Neutrophil (primary cell): ENCODE measurements at regions not wholly inside any gene's neighbourhood (a gene's known extent, or its start where the extent isn't known, plus 50 kb on each side); places are given as distances from the start of the nearest gene placed in this dataset.

Source experiments
- H3K27ac ChIP-seq: fragments of 200-600 bp; sonication (generic); 2 replicates; pipeline ENCODE4 v1.5.1; 2016; ENCODE audit warnings: mild to moderate bottlenecking, moderate library complexity
- H3K27me3 ChIP-seq: fragments of 200-600 bp; sonication (generic); 2 replicates; pipeline ENCODE4 v1.6.0; 2016; ENCODE audit warnings: mild to moderate bottlenecking
- H3K36me3 ChIP-seq: fragments of 200-600 bp; sonication (generic); 2 replicates; pipeline ENCODE4 v1.5.1; 2017
- H3K4me1 ChIP-seq, 2 experiments: fragments of 200-600 bp in 1 of 2; sonication (generic) in 1 of 2; 1 replicate in 1 of 2; 2 replicates in 1 of 2; pipeline versions ENCODE4 v1.5.1 to v1.6.1; 2013 to 2016; ENCODE audit warnings: low read depth in 1 of 2, low read length in 1 of 2, mild to moderate bottlenecking in 1 of 2, moderate library complexity in 1 of 2; ENCODE audit not compliant: control insufficient read depth in 1 of 2, insufficient read depth in 1 of 2
- H3K4me3 ChIP-seq, 2 experiments: fragments of 200-600 bp in 1 of 2; sonication (generic) in 1 of 2; 1 replicate in 1 of 2; 2 replicates in 1 of 2; pipeline ENCODE4 v1.5.1; 2013 to 2016; ENCODE audit warnings: low read depth in 1 of 2, low read length in 1 of 2, mild to moderate bottlenecking in 1 of 2, moderate library complexity in 1 of 2
- H3K9me3 ChIP-seq: fragments of 200-600 bp; sonication (generic); 2 replicates; pipeline ENCODE4 v1.5.1; 2016
- TF ChIP-seq, protein P1 (sequence below): fragments of 200-600 bp; sonication (generic); IDR thresholded peaks from 2 replicates; pipeline ENCODE4 v1.5.1; 2016; ENCODE audit warnings: antibody characterized with exemption

DNA sequence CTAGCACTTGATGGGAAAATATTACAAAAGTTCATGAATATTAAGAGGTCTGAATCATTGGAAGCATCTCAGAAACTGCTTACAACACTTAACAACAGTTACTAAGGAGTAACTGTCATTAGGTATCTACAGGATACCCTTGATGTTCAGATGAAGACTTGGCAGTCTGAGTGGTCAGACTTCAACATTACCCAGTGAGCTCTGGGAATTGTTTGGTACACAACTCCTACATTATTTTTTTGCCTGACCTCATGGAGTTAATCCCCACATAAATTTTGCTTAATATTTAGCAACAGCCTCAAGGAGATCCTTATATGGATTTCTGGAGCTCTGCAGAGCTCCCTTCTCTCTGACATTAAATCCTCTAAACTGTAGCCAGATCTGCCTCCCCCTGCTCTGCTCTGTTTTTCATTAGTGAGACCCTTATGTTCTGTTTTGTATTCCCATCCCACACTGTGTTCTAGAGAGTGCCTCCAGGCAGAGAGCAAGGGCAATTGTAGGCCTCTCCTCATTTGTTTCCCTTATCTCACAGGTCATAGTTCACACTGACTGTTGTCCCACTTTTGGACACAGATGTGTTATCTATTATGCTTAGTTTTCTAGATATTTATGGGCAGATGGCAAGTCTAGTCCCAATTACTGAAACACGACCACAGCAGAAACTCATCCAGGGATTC, 368.8 kb downstream of the GASK1B start:
- no peaks in the 10 kb centered on the region for H3K4me1 ChIP-seq
- no peaks in the 10 kb centered on the region for H3K27me3 ChIP-seq
- H3K9me3 ChIP-seq: no peaks in the 10 kb centered on the region
- H3K36me3 ChIP-seq: no peaks in the 10 kb centered on the region
- H3K4me3 ChIP-seq: no peak overlapping the region
- no peak overlapping the region for H3K27ac ChIP-seq
- TF ChIP-seq, protein P1, sequence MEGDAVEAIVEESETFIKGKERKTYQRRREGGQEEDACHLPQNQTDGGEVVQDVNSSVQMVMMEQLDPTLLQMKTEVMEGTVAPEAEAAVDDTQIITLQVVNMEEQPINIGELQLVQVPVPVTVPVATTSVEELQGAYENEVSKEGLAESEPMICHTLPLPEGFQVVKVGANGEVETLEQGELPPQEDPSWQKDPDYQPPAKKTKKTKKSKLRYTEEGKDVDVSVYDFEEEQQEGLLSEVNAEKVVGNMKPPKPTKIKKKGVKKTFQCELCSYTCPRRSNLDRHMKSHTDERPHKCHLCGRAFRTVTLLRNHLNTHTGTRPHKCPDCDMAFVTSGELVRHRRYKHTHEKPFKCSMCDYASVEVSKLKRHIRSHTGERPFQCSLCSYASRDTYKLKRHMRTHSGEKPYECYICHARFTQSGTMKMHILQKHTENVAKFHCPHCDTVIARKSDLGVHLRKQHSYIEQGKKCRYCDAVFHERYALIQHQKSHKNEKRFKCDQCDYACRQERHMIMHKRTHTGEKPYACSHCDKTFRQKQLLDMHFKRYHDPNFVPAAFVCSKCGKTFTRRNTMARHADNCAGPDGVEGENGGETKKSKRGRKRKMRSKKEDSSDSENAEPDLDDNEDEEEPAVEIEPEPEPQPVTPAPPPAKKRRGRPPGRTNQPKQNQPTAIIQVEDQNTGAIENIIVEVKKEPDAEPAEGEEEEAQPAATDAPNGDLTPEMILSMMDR: no peak

DNA sequence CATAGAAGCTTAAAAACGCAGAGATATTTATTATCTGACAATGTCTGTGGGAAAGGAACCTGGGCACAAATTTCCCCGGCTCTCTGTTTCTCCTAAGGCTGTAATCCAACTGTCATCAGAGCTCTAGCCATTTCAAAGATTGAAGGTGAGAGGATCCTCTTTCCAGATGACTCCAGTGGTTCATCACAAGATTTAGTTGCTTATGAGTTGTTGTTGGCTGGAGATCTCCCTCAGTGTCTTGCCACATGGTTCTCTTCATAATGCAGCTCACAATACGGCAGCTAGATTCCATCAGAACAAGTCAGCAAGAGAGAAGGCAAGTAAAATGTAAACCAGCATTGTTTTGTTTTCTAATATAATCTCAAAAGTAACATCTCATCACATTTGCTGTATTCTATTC, 369.4 kb downstream of the GASK1B start:
- Histone ChIP-seq H3K27ac (no peak overlapping the region), H3K9me3 (no peaks in the 10 kb centered on the region), H3K27me3 (no peaks in the 10 kb centered on the region), H3K4me3 (no peak overlapping the region), H3K4me1 (no peaks in the 10 kb centered on the region), H3K36me3 (no peaks in the 10 kb centered on the region)
- TF ChIP-seq, protein P1: no peak

DNA sequence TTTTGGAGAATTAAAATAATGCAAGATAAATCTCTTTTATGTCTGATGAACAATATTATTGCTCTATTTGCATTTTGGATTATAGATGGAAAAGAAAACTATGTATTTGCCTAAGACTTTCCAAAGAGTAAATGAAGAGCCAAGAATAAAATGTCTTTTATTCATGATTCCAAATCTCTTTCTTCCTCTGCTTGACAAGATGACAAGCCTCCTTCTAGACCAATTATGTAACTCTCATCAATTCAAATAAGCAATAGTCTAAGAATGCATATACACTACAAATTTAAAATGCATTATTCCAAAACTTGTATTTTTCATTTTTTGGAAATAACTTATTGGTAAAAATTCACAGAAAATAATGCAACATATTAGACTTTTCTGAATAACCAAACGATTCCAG, 377.3 kb downstream of the GASK1B start:
- H3K27ac ChIP-seq: no peak overlapping the region
- no peaks in the 10 kb centered on the region for H3K4me1 ChIP-seq
- no peak overlapping the region for H3K4me3 ChIP-seq
- TF ChIP-seq, protein P1: no peak
- H3K36me3 ChIP-seq: no peaks in the 10 kb centered on the region
- no peaks in the 10 kb centered on the region for H3K9me3 ChIP-seq
- no peaks in the 10 kb centered on the region for H3K27me3 ChIP-seq

DNA sequence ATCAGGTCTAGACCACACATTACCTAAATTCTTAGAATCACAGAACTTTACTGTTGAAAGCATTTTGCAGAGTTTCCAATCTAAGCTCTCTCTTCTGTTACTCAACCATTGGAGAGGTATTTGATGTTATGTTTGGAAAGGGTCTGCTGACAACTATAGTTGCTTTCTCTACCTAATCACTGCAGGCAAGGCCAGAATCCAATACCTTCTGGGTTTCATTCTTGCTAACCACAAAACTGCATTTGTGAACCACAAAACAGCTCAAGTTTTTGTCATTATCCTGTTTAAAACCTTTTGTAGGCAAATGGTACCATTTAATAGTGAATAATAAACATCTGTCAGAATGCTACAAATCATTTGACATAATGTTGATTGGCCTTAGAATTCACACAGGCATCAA, 380.1 kb downstream of the GASK1B start:
- H3K27me3 ChIP-seq: no peaks in the 10 kb centered on the region
- no peaks in the 10 kb centered on the region for H3K9me3 ChIP-seq
- H3K4me1 ChIP-seq: no peaks in the 10 kb centered on the region
- H3K4me3 ChIP-seq: no peak overlapping the region
- no peaks in the 10 kb centered on the region for H3K36me3 ChIP-seq
- TF ChIP-seq, protein P1: no peak
- H3K27ac ChIP-seq: no peak overlapping the region

DNA sequence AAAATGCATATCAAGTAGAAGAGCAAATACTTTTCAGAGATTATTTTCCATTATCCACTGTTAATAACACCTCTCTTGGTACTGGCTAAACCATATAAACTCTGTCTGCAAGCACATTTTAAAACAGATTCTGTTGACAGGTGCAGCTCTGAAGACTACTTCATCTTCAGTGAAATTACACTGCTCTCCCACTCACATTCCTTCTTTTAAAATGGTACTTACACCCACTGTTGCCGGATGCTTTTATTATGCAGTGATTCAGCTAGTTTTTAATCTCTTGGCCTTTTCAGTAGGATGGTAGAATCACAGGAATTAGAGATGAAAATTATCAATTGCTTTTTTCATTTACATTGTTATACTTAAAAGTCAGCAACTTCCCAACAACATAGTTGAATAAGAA, 381.6 kb downstream of the GASK1B start:
- no peak overlapping the region for H3K27ac ChIP-seq
- TF ChIP-seq, protein P1: no peak
- no peaks in the 10 kb centered on the region for H3K27me3 ChIP-seq
- H3K36me3 ChIP-seq: no peaks in the 10 kb centered on the region
- H3K4me3 ChIP-seq: no peak overlapping the region
- H3K4me1 ChIP-seq: no peaks in the 10 kb centered on the region
- H3K9me3 ChIP-seq: no peaks in the 10 kb centered on the region
